ENCODE measurements at regions not wholly inside any gene's neighbourhood (a gene's known extent, or its start where the extent isn't known, plus 50 kb on each side); places are given as distances from the start of the nearest gene placed in this dataset.

- no peak for DNase-seq (ENCODE audit: low read depth)
- no peak for TF ChIP-seq CTCF (IDR thresholded peaks at IDR 0.05; ENCODE audit: control insufficient read depth, insufficient read depth, low read depth, low read length, missing control alignments)
- no peak overlapping the region for H3K4me3 ChIP-seq (ENCODE audit: control insufficient read depth, low read depth, low read length)
Measured at GRCh38 chr17:17403065-17403464, 73.7 kb upstream of the MED9 start.

- no peak for DNase-seq (ENCODE audit: low read depth)
- no peak for TF ChIP-seq CTCF (IDR thresholded peaks at IDR 0.05; ENCODE audit: control insufficient read depth, insufficient read depth, low read depth, low read length, missing control alignments)
- no peak overlapping the region for H3K4me3 ChIP-seq (ENCODE audit: control insufficient read depth, low read depth, low read length)
Measured at GRCh38 chr17:17403899-17404576, 72.8 kb upstream of the MED9 start.

GRCh38 chr17:17405673-17406072 is 71.1 kb upstream of the MED9 start:
- TF ChIP-seq CTCF (IDR thresholded peaks at IDR 0.05; ENCODE audit: control insufficient read depth, insufficient read depth, low read depth, low read length, missing control alignments) = no peak
- H3K4me3 ChIP-seq (ENCODE audit: control insufficient read depth, low read depth, low read length) = no peak overlapping the region
- no peak for DNase-seq (ENCODE audit: low read depth)

GRCh38 chr17:17406225-17406624 is 70.6 kb upstream of the MED9 start:
- TF ChIP-seq CTCF (IDR thresholded peaks at IDR 0.05; ENCODE audit: control insufficient read depth, insufficient read depth, low read depth, low read length, missing control alignments) = no peak
- H3K4me3 ChIP-seq (ENCODE audit: control insufficient read depth, low read depth, low read length) = no peak overlapping the region
- DNase-seq (ENCODE audit: low read depth) = no peak

GRCh38 chr17:17408236-17408794 is 68.5 kb upstream of the MED9 start:
- TF ChIP-seq CTCF (IDR thresholded peaks at IDR 0.05; ENCODE audit: control insufficient read depth, insufficient read depth, low read depth, low read length, missing control alignments) = no peak

GRCh38 chr17:17410357-17410756 is 66.4 kb upstream of the MED9 start:
- H3K4me3 ChIP-seq (ENCODE audit: control insufficient read depth, low read depth, low read length) = no peak overlapping the region
- DNase-seq (ENCODE audit: low read depth) = no peak
- no peak for TF ChIP-seq CTCF (IDR thresholded peaks at IDR 0.05; ENCODE audit: control insufficient read depth, insufficient read depth, low read depth, low read length, missing control alignments)

More at GRCh38 chr17:17408236-17408794, 68.5 kb upstream of the MED9 start:
- no peak overlapping the region for H3K4me3 ChIP-seq (ENCODE audit: control insufficient read depth, low read depth, low read length)
- DNase-seq (ENCODE audit: low read depth) = peak; percentile 47
